ENCODE measurements at regions not wholly inside any gene's neighbourhood (a gene's known extent, or its start where the extent isn't known, plus 50 kb on each side); places are given as distances from the start of the nearest gene placed in this dataset.

GRCh38 chr1:192067360-192067759, 90.9 kb upstream of the RGS18 start:
- TF ChIP-seq CTCF (conservative IDR thresholded peaks at IDR 0.05 in 1 of 2, IDR thresholded peaks at IDR 0.05 in 1 of 2; ENCODE audit: extremely low read depth in 1 of 2, insufficient read depth in 1 of 2, low read depth in 1 of 2, low read length in 2 of 2) (no peak), EZH2 (IDR thresholded peaks at IDR 0.05; ENCODE audit: borderline replicate concordance, low read length) (no peak)

Data from mammary epithelial cell (primary cell).